GM18511 (cell line): ENCODE measurements at regions not wholly inside any gene's neighbourhood (a gene's known extent, or its start where the extent isn't known, plus 50 kb on each side); places are given as distances from the start of the nearest gene placed in this dataset.

Experiments
- ATAC-seq: cut with Tn5 transposase; IDR thresholded peaks from one replicate; pipeline ENCODE4 v1.9.1; 2021; ENCODE audit warnings: mild to moderate bottlenecking, moderate library complexity; ENCODE audit not compliant: unreplicated experiment

GRCh38 chr1:229950908-229951307 is 116.1 kb upstream of the GALNT2 start:
- no peak for ATAC-seq

DNA sequence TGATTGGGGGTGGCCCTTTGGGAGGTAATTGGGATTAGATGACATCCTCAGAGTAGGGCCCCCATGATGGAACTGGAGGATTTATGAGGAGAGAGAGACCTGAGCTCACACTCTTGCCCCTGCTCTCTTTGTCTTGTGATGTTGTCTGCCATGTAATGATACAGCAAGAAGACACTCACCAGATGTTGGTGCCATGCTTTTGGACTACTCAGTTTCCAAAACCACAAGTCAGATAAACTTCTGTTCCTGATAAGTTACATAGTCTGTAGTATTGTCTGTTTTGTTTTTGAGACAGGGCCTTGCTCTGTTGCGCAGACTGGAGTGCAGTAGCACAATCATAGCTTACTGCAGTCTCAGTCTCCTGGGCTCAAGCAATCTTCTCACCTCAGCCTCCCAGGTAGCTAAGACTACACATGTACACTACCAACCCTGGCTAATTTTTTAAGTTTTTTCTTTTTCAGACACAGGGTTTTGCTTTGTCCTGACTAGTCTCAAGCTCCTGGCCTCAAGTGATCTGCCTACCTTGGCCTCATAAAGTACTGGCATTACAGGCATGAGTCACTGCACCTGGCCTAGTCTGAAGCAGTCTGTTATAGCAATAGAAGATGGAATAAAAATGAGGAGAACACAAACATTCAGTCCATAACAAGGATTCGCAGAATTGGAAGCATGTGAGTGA is 115.0 kb upstream of the GALNT2 start:
- ATAC-seq: no peak

DNA sequence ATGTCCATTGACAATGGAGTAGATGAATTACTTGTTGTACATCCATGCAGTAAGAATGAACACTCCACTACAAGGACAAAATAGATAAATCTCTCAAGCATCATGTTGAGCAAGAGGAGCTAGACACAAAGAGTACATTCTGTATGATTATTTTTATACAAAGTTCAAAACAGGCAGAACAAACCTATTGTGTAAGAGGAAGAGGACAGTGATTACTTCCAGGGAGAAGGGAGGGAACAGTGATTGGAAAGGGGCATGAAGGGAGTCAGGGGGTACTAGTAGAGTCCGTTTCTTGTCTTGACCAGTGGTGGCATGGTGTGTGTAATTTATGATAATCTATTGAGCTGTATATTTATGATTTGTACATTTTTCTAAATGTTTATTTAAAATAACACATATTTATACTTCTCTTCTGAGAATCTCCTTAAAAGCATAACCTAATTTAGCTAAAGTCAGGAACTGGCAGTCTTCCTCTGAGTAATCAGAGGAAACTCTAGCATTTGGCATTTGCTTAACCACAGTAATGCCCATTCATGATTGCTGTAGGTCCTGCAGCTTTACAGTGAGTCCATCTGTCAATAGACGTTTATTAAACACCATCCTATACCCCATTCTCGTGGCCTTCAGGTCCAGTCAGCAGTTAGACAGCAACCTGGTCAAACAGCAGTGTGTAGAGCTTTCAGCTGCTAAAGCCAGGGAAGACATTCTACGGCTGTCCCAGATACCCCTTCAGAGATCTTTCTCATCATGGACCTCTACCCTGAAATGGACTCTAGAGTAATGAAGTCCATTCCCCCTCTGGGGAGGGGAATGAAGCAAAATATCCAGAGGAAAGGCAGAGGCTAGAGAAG is 114.1 kb upstream of the GALNT2 start:
- no peak for ATAC-seq

GRCh38 chr1:229953736-229954326 is 113.2 kb upstream of the GALNT2 start:
- no peak for ATAC-seq

DNA sequence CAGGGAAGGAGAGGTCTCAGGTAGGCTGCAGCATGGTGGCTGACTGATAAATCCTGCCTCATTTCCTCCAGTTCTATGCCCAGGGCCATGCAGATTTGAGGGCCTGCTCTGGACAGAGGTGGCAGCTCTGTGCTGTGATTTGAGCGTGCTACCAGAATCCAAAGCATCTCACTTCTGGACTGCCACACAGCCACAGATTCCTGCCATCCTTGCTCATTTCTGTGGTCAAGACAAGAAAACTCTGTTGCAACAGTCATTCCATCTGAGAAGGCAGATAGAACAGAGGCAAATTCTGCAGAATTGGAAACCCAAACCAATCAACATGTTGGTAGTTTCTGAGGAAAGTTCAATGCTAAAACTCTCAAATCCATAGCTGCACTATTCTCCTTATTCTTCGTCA is 102.8 kb upstream of the GALNT2 start:
- ATAC-seq: no peak

DNA sequence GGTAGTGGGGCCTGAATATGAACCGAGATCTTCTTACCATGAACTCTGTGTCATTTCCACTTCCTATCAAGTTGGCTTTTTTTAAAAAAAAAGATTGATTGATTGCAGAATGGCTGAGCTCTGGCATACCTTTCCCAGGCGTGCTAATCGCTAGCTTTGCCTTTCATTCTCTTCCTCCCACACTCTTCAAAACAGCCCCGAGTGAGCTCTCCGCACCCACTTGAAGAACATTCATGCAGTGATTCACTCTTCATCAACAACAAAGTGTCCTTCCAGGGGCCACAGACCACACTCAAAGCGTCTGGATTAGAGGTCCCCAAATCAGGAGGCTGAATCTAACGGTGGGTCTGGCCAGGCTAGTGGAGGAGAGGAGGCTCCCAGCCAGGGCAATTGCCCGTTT is 96.3 kb upstream of the GALNT2 start:
- ATAC-seq: no peak

DNA sequence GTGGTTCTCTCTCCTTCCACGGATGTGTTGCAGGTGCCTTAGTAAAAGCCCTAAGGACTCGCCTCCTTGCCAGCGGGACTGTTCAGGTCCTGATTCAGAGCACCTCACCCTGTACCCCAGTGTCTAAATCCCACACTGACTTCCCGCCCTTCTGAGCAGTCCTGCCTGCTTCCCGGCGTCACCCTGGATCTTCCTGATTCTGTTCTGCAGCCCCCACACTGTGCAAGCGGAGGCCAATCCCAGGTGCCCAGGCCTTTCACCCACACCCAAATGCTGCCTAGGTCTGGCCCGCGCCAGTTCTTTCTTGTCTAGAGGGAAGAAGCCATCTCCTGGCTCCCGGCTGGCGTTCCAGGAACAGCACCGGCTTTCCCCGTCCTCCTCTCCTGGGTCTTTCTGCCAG is 95.9 kb upstream of the GALNT2 start:
- ATAC-seq: no peak

GRCh38 chr1:229972600-229973296 is 94.3 kb upstream of the GALNT2 start:
- no peak for ATAC-seq

DNA sequence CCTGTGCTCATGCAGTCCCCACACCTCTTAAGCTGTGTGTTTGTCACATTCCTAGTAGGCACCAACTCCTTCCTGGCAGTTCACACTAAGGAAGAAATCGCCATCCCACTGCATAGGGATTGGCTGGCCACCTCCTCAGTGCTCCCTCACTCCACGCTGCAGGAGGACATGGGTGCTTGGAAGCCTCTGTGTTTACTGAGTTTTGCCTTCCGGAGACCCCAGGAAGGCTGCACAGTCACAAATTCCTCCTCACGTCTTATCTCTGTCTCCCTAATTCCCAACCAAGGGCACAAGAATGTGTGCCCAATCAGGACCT is 93.8 kb upstream of the GALNT2 start:
- ATAC-seq: no peak

DNA sequence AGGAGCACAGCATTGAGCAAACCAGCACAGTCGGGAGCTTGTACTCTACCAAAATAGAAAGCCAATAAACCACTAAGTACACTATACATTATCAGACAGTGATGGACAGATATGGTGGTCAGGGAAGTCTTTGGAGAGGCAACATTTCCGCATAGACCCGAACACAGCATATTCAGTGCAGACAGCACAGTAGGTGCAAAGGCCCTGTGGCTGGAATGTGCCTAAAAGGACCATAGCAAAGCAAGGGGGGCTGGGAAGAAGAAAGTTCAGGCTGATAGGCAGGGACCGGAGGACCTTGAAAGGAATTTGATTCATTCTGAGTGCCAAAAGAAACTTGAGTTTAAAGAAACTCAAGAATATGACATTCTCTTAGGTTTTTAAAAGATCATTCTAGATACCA is 92.0 kb upstream of the GALNT2 start:
- ATAC-seq: no peak

DNA sequence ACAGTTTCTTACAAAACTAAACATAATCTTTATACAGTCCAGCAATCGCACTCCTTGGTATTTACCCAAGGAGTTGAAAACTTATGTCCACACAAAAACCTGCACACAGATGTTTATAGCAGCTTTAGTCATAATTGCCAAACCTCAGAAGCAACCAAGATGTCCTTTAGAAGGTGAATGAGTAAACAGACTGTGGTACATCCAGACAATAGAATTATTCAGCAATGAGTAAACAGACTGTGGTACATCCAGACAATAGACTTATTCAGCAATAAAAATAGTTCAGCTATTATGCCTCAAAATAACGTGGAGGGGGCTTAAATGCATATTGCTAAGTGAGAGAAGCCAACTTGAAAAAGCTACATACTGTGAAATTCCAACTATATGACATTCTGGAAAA is 87.0 kb upstream of the GALNT2 start:
- no peak for ATAC-seq

- no peak for ATAC-seq
Measured at GRCh38 chr1:229981736-229982135, 85.3 kb upstream of the GALNT2 start.

GRCh38 chr1:229984310-229984991 is 82.6 kb upstream of the GALNT2 start:
- ATAC-seq: no peak

GRCh38 chr1:229984992-229985612 is 81.9 kb upstream of the GALNT2 start:
- no peak for ATAC-seq

- ATAC-seq: no peak
Measured at GRCh38 chr1:229985613-229986010, 81.4 kb upstream of the GALNT2 start.

GRCh38 chr1:229986737-229987337 is 80.2 kb upstream of the GALNT2 start:
- no peak for ATAC-seq

- ATAC-seq: no peak
Measured at GRCh38 chr1:229987953-229988352, 79.1 kb upstream of the GALNT2 start.

- ATAC-seq: no peak
Measured at GRCh38 chr1:229988534-229988933, 78.5 kb upstream of the GALNT2 start.

DNA sequence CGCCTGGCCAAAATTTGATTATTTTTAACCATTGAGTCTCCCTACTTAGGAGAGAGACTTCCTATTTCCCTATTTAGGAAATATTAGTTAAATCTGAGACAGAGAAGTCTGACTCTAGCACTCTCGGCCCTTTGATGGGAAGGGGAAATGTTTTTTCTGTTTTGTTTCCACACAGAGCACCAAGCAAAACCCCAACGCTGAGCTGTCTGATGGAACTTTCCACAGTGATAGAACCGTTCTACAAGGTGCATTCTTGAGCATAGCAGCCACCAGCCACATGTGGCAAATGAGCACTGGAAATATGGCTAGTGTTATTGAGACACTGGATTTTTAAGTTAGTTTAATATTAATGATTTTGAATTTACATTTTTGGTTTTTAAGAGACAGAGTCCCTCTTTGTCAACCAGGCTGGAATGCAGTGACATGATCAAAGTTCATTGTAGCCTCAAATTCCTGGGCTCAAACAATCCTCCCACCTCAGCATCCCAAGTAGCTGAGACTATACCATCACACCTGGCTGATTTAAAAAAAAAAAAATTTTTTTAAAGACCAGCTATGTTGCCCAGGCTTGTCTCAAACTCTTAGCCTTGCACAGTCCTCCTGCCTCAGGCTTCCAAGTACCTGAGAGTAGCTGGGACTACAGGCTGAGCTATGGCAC is 77.3 kb upstream of the GALNT2 start:
- ATAC-seq: no peak

DNA sequence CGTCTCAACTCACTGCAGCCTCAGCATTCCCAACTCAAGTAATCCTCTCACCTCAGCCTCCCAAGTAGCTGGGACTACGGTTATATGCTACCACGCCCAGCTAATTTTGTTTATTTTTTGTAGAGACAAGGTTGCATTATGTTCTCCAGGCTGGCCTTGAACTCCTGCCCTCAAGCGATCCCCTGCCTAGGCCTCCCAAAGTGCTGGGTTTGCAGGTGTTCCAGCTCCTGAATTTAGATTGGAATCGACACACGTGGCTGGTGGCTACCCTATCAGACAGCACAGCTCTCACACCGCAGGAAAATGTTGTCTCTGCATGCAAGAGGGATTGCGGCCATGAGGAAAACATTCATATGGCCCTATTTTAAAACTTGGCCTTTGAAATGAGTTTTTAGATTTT is 76.7 kb upstream of the GALNT2 start:
- ATAC-seq: no peak
